CD14-positive monocyte (primary cell): ENCODE measurements at regions not wholly inside any gene's neighbourhood (a gene's known extent, or its start where the extent isn't known, plus 50 kb on each side); places are given as distances from the start of the nearest gene placed in this dataset.
"Not testable (repeated sequence)": the region's sequence is repeated elsewhere in the genome, so short reads cannot be mapped to it uniquely, and the experiment has no call there.

ENCODE experiments used
- DNase-seq, 3 donors: peaks; one replicate each; pipeline ENCODE4 v3.0.0-alpha.2; 2011 to 2022
- H2AFZ ChIP-seq: 2 replicates; pipeline ENCODE4 v1.6.0; 2012; ENCODE audit warnings: mild to moderate bottlenecking, low read depth, low read length, inconsistent platforms; ENCODE audit not compliant: insufficient read depth, poor library complexity, severe bottlenecking
- H3K27ac ChIP-seq, 2 donors: 1 replicate in 1 of 2; 2 replicates in 1 of 2; pipeline ENCODE4 v1.5.1; 2012 to 2013; ENCODE audit warnings: low read length in 2 of 2, control low read depth in 1 of 2, inconsistent platforms in 1 of 2, low read depth in 1 of 2, mild to moderate bottlenecking in 1 of 2
- H3K27me3 ChIP-seq, 2 donors: one replicate each; pipeline versions ENCODE4 v1.6.0 to v1.6.1; 2011 to 2013; ENCODE audit warnings: low read length in 2 of 2; ENCODE audit not compliant: control insufficient read depth in 2 of 2, insufficient read depth in 2 of 2
- H3K36me3 ChIP-seq, 2 donors: replicated peaks in 1 of 2; 1 replicate in 1 of 2; 2 replicates in 1 of 2; pipeline versions ENCODE4 v1.5.1 to v1.6.1; 2012 to 2013; ENCODE audit warnings: low read length in 2 of 2, control low read depth in 1 of 2, inconsistent platforms in 1 of 2, mild to moderate bottlenecking in 1 of 2; ENCODE audit not compliant: insufficient read depth in 2 of 2, control insufficient read depth in 1 of 2
- H3K4me1 ChIP-seq, 2 donors: 1 replicate in 1 of 2; 2 replicates in 1 of 2; pipeline versions ENCODE4 v1.5.1 to v1.6.1; 2012 to 2013; ENCODE audit warnings: low read length in 2 of 2, control low read depth in 1 of 2, inconsistent platforms in 1 of 2, mild to moderate bottlenecking in 1 of 2, moderate library complexity in 1 of 2; ENCODE audit not compliant: insufficient read depth in 2 of 2, control insufficient read depth in 1 of 2
- H3K4me2 ChIP-seq: replicated peaks from 2 replicates; pipeline ENCODE3; 2012; ENCODE audit warnings: low read length, moderate library complexity, mild to moderate bottlenecking; ENCODE audit not compliant: poor library complexity, severe bottlenecking; ENCODE audit errors: extremely low read depth
- H3K4me3 ChIP-seq, 3 experiments: fragments of 200-600 bp in 1 of 3; sonication (generic) in 1 of 3; replicated peaks in 1 of 3; 1 replicate in 2 of 3; 2 replicates in 1 of 3; pipeline ENCODE4 v1.5.1; 2011 to 2013; ENCODE audit warnings: low read length in 3 of 3, mild to moderate bottlenecking in 3 of 3, control low read depth in 2 of 3, low read depth in 2 of 3, inconsistent platforms in 1 of 3, moderate library complexity in 1 of 3
- H3K79me2 ChIP-seq: 2 replicates; pipeline ENCODE4 v1.6.0; 2012; ENCODE audit warnings: mild to moderate bottlenecking, control low read depth, inconsistent platforms, low read length, moderate library complexity; ENCODE audit not compliant: insufficient read depth
- H3K9ac ChIP-seq: 2 replicates; pipeline ENCODE4 v1.6.0; 2017; ENCODE audit warnings: low read length, mild to moderate bottlenecking; ENCODE audit not compliant: insufficient read depth, poor library complexity, severe bottlenecking
- H3K9me3 ChIP-seq, 2 donors: replicated peaks in 1 of 2; 1 replicate in 1 of 2; 2 replicates in 1 of 2; pipeline versions ENCODE4 v1.5.1 to v1.6.1; 2012 to 2013; ENCODE audit warnings: low read length in 2 of 2, control low read depth in 1 of 2; ENCODE audit not compliant: control insufficient read depth in 1 of 2, insufficient read depth in 1 of 2
- H4K20me1 ChIP-seq: 2 replicates; pipeline ENCODE4 v1.6.0; 2012; ENCODE audit warnings: mild to moderate bottlenecking, low read length, control low read depth, moderate library complexity; ENCODE audit not compliant: insufficient read depth
- H3K27ac Mint-ChIP-seq, 7 donors: one replicate each; pipeline ENCODE4 v1.8.0; 2020; ENCODE audit warnings: mild to moderate bottlenecking in 7 of 7, mixed read lengths in 7 of 7, moderate library complexity in 6 of 7, inconsistent platforms in 2 of 7
- H3K27me3 Mint-ChIP-seq, 3 donors: one replicate each; pipeline ENCODE4 v1.8.0; 2021 to 2022; ENCODE audit warnings: low read depth in 3 of 3, mild to moderate bottlenecking in 3 of 3, mixed read lengths in 3 of 3, moderate library complexity in 3 of 3, inconsistent platforms in 1 of 3
- H3K36me3 Mint-ChIP-seq, 2 donors: one replicate each; pipeline ENCODE4 v1.8.0; 2020; ENCODE audit warnings: mixed read lengths in 2 of 2, inconsistent platforms in 1 of 2, mild to moderate bottlenecking in 1 of 2
- H3K4me1 Mint-ChIP-seq: one replicate; pipeline ENCODE4 v1.8.0; 2020; ENCODE audit warnings: mild to moderate bottlenecking, mixed read lengths
- H3K4me3 Mint-ChIP-seq, 2 donors: one replicate each; pipeline ENCODE4 v1.8.0; 2020; ENCODE audit warnings: mild to moderate bottlenecking in 2 of 2, mixed read lengths in 2 of 2, moderate library complexity in 1 of 2
- H3K9me3 Mint-ChIP-seq, 7 donors: one replicate each; pipeline ENCODE4 v1.8.0; 2020 to 2022; ENCODE audit warnings: mixed read lengths in 7 of 7, mild to moderate bottlenecking in 6 of 7, moderate library complexity in 6 of 7, inconsistent platforms in 2 of 7
- WGBS: methylation state at CpG from one replicate; pipeline ENCODE4 v1.1.5; 2013; ENCODE audit warnings: missing lambda C conversion rate; ENCODE audit not compliant: insufficient coverage; 5-methylcytosine and 5-hydroxymethylcytosine counted together
- intact Hi-C, 2 donors: fragments of 100-400 bp; cut with micrococcal nuclease; formaldehyde crosslinking; loops; one replicate each; pipeline versions ENCODE4 v1.15.0 to v1.15.1; 2023

- WGBS, result 89% methylated on average over 7 of the region's 8 CpGs
- H3K9me3 Mint-ChIP-seq, H3K4me1 ChIP-seq, H3K27ac ChIP-seq, H3K4me1 Mint-ChIP-seq, DNase-seq, H3K36me3 Mint-ChIP-seq, H3K27me3 ChIP-seq, H3K9me3 ChIP-seq, H3K9ac ChIP-seq, H3K79me2 ChIP-seq, H3K4me3 Mint-ChIP-seq, H3K4me2 ChIP-seq, H4K20me1 ChIP-seq, H3K27ac Mint-ChIP-seq, H3K36me3 ChIP-seq, H2AFZ ChIP-seq, H3K4me3 ChIP-seq: not testable (repeated sequence)
- H3K27me3 Mint-ChIP-seq, result peaks cover 3 to 15% (median 5%) of the 10 kb centered on the region in 3 donors
- intact Hi-C loops, result loop anchor here in 1 of 2 donors (10.0 kb wide), 1 partner anchor 299 kb away; no protein-coding TSS in a partner anchor
Observed at GRCh38 chr3:195645872-195646271, 62.1 kb upstream of the APOD start.

- not testable (repeated sequence) for DNase-seq, H3K79me2 ChIP-seq, H3K36me3 ChIP-seq, H3K36me3 Mint-ChIP-seq, H3K4me3 Mint-ChIP-seq, H3K27ac ChIP-seq, H3K4me1 Mint-ChIP-seq, H4K20me1 ChIP-seq, H3K9me3 Mint-ChIP-seq, H3K4me1 ChIP-seq, H2AFZ ChIP-seq, H3K27me3 ChIP-seq, H3K4me3 ChIP-seq, H3K4me2 ChIP-seq, H3K27ac Mint-ChIP-seq, H3K9ac ChIP-seq, H3K9me3 ChIP-seq
- peaks cover 3 to 11% (median 5%) of the 10 kb centered on the region in 3 donors for H3K27me3 Mint-ChIP-seq
- intact Hi-C loops, result loop anchor here in 1 of 2 donors (10.0 kb wide), 1 partner anchor 302 kb away; no protein-coding TSS in a partner anchor
- WGBS, result 75% methylated on average over 6 of the region's 11 CpGs
Observed at GRCh38 chr3:195643245-195643644, 59.5 kb upstream of the APOD start.

- not testable (repeated sequence) for H3K9me3 Mint-ChIP-seq, H3K27ac ChIP-seq, H3K4me2 ChIP-seq, H3K4me3 ChIP-seq, DNase-seq, H2AFZ ChIP-seq, H4K20me1 ChIP-seq, H3K4me1 Mint-ChIP-seq, H3K36me3 ChIP-seq, H3K9ac ChIP-seq, H3K36me3 Mint-ChIP-seq, H3K27ac Mint-ChIP-seq, H3K27me3 ChIP-seq, H3K4me1 ChIP-seq, H3K79me2 ChIP-seq, H3K9me3 ChIP-seq, H3K4me3 Mint-ChIP-seq
- peaks cover 3 to 13% (median 7%) of the 10 kb centered on the region in 3 donors for H3K27me3 Mint-ChIP-seq
- intact Hi-C loops, result loop anchor here in 1 of 2 donors (10.0 kb wide), 1 partner anchor 302 kb away; no protein-coding TSS in a partner anchor
- WGBS, result 89% methylated on average over 12 of the region's 15 CpGs
Observed at GRCh38 chr3:195642311-195642710, 58.6 kb upstream of the APOD start.

GRCh38 chr3:195638456-195638855, 54.7 kb upstream of the APOD start:
- H3K79me2 ChIP-seq, H3K4me1 Mint-ChIP-seq, H3K27ac Mint-ChIP-seq, H3K4me1 ChIP-seq, H3K27ac ChIP-seq, DNase-seq, H3K9me3 ChIP-seq, H3K4me2 ChIP-seq, H3K36me3 Mint-ChIP-seq, H3K36me3 ChIP-seq, H3K9ac ChIP-seq, H2AFZ ChIP-seq, H3K9me3 Mint-ChIP-seq, H4K20me1 ChIP-seq, H3K4me3 ChIP-seq, H3K4me3 Mint-ChIP-seq, intact Hi-C loops, H3K27me3 ChIP-seq: not testable (repeated sequence)
- H3K27me3 Mint-ChIP-seq, result peaks cover 2 to 27% (median 15%) of the 10 kb centered on the region in 3 donors
- WGBS, result over 99% methylated on average over 7 of the region's 10 CpGs
